Transverse colon (tissue), 4 donors: ENCODE measurements at regions not wholly inside any gene's neighbourhood (a gene's known extent, or its start where the extent isn't known, plus 50 kb on each side); places are given as distances from the start of the nearest gene placed in this dataset.

Experiments used
- CTCF ChIP-seq, 5 experiments: fragments of 200-600 bp in 3 of 5; fragments of 450-650 bp in 2 of 5; sonication (generic) in 3 of 5; IDR thresholded peaks; 1 replicate in 2 of 5; 2 replicates in 3 of 5; pipeline ENCODE4 v1.5.1; 2016 to 2017; ENCODE audit warnings: antibody characterized with exemption in 5 of 5, inconsistent platforms in 3 of 5, mild to moderate bottlenecking in 2 of 5, moderate library complexity in 1 of 5
- POLR2A ChIP-seq: fragments of 450-650 bp; IDR thresholded peaks from one replicate; pipeline ENCODE4 v1.6.1; 2016; ENCODE audit warnings: antibody characterized with exemption, mild to moderate bottlenecking, moderate library complexity
- POLR2AphosphoS5 ChIP-seq, 3 donors: sonication (generic); formaldehyde crosslinking; IDR thresholded peaks; one replicate each; pipeline ENCODE4 v1.6.1; 2016; ENCODE audit warnings: antibody characterized with exemption in 3 of 3

GRCh38 chrX:19291086-19291485 lies 52.6 kb upstream of the PDHA1 start:
- TF ChIP-seq CTCF (IDR thresholded peaks at IDR 0.05) = no peak
- no peak for TF ChIP-seq POLR2A
- TF ChIP-seq POLR2AphosphoS5 (IDR thresholded peaks at IDR 0.05) = no peak
